GM13976 (cell line): ENCODE measurements at regions not wholly inside any gene's neighbourhood (a gene's known extent, or its start where the extent isn't known, plus 50 kb on each side); places are given as distances from the start of the nearest gene placed in this dataset.

Experiments
- DNase-seq: peaks from one replicate; pipeline ENCODE4 v3.0.0; 2012; ENCODE audit warnings: low spot score
- in situ Hi-C: fragments of 300-500 bp; cut with MboI; formaldehyde crosslinking; loops from one replicate; pipeline ENCODE4 v1.12.0; 2022; ENCODE audit warnings: low sequenced_read_pairs, mixed read lengths, inconsistent platforms; ENCODE audit not compliant: unreplicated experiment
- TF ChIP-seq, protein P1 (sequence below): IDR thresholded peaks from 2 replicates; pipeline ENCODE4 v1.5.1; 2012; ENCODE audit warnings: borderline replicate concordance, mild to moderate bottlenecking; ENCODE audit not compliant: insufficient read depth; ENCODE audit errors: extremely low read depth, missing control alignments, control extremely low read depth

DNA sequence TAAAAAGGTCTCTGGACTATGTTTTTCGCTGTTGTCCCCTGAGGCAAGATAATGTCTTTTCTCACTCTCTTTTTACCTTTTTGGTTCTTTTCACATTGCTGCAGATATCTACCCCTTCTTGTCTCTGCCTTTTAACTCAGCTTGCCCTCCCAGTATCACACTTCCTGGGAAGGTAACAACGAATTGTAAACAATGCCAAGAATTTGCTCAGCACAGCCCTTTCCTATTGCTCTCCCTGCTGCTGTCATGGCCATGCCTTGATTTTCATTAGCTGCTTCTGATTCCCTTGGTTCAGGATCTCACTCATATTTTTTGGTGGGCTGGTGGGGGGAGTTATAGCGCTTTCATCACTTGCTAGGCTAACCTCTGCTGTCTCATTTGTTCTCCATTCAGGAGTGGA is 123.1 kb upstream of the DPH6 start:
- in situ Hi-C loops: no loop called here
- TF ChIP-seq, protein P1, sequence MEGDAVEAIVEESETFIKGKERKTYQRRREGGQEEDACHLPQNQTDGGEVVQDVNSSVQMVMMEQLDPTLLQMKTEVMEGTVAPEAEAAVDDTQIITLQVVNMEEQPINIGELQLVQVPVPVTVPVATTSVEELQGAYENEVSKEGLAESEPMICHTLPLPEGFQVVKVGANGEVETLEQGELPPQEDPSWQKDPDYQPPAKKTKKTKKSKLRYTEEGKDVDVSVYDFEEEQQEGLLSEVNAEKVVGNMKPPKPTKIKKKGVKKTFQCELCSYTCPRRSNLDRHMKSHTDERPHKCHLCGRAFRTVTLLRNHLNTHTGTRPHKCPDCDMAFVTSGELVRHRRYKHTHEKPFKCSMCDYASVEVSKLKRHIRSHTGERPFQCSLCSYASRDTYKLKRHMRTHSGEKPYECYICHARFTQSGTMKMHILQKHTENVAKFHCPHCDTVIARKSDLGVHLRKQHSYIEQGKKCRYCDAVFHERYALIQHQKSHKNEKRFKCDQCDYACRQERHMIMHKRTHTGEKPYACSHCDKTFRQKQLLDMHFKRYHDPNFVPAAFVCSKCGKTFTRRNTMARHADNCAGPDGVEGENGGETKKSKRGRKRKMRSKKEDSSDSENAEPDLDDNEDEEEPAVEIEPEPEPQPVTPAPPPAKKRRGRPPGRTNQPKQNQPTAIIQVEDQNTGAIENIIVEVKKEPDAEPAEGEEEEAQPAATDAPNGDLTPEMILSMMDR: no peak
- DNase-seq: no peak

DNA sequence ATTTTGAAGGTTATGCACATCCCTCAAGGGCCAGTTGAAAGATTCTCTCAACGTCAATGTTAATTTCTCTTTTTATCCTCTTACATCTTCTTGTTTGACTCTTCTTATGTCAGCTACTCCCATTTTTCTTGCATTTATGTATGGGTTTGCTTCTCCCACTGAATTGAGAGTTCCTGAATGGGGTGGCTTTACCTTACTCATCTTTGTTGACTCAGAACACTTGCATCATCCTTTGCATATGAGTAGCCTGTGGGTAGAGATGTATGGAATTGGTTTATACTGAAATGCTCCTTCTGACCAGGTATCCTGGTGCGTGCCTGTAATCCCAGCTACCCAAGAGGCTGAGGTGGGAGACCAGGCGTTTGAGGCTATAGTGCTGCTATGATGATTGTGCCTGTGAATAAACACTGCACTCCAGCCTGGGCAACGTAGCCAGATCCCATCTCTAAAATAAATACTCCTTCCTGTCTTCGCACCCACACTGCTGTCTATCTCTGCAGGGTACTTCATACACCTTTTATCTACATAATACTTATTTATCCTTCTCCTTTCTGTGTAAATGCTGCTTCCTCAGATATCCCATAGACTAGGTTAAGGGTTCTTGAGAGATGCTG is 123.6 kb upstream of the DPH6 start:
- in situ Hi-C loops: no loop called here
- TF ChIP-seq, protein P1: no peak
- DNase-seq: no peak

DNA sequence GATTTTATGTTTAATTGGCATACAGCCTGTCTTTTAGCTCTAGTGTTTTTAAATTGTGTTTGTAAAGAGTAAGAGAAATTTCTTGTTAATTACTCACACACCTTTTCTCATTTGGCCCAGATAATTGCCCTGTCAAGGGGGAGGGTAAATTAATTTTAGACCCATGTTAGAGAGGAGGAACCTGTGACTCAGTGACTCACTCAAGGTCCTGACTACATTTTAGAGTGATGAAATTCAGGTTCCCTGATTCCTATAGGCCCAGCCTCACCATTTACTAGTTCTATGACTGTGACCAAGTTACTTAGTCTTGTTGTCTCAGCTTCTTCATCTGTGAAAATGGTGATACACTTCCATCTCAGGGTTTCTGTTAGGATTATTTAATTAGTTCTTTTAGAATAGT is 125.2 kb upstream of the DPH6 start:
- TF ChIP-seq, protein P1: no peak
- no peak for DNase-seq
- in situ Hi-C loops: no loop called here

DNA sequence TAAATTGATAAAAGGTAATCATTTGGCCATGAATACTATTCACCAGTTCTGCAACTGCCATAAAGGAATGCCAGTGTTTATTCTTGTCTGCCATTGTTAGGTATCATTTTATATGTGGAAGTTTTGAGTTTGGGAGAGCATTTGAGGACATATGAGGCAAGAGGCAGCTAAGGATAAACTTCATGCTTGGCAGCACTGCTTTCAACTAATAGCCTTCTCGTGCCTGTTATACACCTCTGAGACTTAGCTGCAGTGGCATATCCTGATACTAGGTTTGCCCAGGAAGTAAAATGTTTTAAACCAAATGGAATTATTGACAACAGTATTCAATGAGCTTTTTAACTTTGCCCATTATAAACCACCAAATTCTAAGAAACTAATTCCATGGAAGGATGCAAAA is 126.0 kb upstream of the DPH6 start:
- TF ChIP-seq, protein P1: no peak
- in situ Hi-C loops: no loop called here

DNA sequence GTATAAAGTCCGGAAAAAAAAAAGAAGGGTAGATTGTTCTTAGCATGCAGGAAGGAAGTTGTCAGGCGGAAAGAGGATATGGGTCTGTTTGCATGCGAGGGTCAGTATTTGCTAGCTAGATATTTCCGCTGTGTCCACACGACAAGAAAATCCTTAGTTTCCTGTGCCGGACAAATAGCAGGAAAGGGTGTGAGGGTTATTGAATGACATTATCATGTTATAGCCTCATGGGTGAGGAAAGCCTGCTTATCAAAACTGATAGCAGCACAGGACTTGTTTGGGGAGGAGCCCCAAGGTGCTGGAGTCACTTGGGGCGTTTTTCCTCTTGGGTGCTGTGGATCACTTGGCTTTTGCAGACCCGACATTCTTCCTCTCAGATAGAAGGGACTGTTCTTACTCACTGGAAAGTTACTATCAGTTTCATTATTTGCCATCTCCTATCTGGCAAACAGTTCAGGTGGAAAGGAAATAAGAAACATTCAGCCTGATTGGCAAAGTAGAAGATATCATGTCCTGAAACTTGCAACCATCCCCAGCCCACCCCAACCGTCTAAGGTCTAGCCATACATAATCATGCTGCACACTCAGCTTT is 127.2 kb upstream of the DPH6 start:
- in situ Hi-C loops: no loop called here
- DNase-seq: peak; percentile 15
- TF ChIP-seq, protein P1: no peak

More for the DNA sequence above, 126.0 kb upstream of the DPH6 start:
- DNase-seq: no peak

DNA sequence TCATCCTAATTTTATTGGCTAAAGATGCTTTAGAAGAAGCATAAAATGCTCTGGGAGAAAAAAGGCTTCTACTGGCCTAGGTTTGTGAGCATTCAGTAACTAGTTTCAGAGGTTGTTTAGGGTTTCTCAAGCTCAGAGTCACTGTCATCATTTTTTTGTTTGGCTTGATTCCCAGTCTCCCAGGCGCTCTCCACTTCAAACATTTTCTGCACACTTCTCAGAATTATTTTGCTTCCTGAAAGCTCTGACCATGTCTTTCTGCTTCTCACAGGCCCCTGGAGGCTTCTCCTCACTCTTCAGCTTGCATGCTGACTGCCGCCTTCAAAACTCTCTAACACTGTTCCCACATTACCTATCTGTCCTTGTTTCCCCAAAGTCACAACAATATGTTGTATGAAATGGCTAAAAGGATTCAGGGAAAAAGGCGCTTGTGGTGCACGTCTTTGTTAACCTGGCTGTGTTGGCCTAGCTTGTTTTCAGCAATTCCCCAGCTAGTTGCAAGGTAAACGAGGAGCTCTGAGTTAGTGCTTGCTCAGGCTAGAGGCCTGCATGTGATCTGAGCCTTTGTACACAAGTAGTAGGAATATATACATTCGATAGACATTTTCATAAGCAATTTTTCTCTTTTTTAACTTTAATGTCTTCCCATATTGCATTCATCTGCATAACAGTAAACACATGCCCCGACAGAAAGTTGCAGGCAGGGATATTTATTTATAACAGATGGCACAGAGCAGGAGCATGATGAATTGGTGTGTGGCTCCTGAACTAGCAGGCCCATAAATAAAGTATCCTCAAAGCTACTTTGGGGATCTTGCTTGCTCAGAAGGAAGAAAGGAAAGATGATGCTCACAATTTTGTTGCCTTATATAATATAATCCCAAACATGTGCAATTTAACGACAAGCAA is 129.2 kb upstream of the DPH6 start:
- TF ChIP-seq, protein P1: no peak
- no peak for DNase-seq
- in situ Hi-C loops: no loop called here
